ENCODE measurements at regions not wholly inside any gene's neighbourhood (a gene's known extent, or its start where the extent isn't known, plus 50 kb on each side); places are given as distances from the start of the nearest gene placed in this dataset.

DNA sequence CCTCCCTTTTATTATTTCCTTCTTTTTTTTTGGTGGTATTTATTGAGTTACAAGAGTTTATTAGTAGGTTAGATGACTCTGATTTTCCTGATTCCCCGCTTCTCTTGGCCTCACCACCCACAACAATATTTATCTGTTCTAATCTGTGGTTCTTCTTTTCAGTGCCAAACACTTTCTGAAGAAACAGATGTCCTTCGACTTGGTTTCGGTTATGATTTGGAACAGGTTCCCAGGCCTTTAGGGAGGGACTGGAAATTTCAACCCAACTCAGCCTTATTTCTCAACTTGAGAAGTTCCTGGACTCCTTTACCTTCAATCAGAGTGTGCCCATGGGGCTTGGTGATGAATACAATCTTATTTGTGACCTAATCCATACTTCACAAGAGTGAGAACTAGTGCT, 108.1 kb downstream of the UCHL1 start:
- Histone ChIP-seq H3K4me3 (ENCODE audit: low read depth in 1 of 2, low read length in 2 of 2) (no peak overlapping the region), H3K27me3 (ENCODE audit: control insufficient read depth in 1 of 2, insufficient read depth in 2 of 2, low read length in 2 of 2) (no peaks in the 10 kb centered on the region), H3K4me1 (ENCODE audit: control insufficient read depth in 2 of 2, insufficient read depth in 2 of 2, low read length in 1 of 2) (peaks cover 2 to 5% of the 10 kb centered on the region in 2 donors), H3K9me3 (ENCODE audit: control insufficient read depth in 2 of 2, insufficient read depth in 1 of 2, low read depth in 1 of 2, low read length in 1 of 2) (no peaks in the 10 kb centered on the region), H3K36me3 (ENCODE audit: control insufficient read depth in 2 of 2, insufficient read depth in 2 of 2, low read length in 1 of 2) (no peaks in the 10 kb centered on the region), H3K27ac (ENCODE audit: low read depth in 2 of 2, low read length in 1 of 2) (no peak overlapping the region)
- 21 to 35% methylated on average over 3 of the region's 3 CpGs for WGBS, 2 donors

DNA sequence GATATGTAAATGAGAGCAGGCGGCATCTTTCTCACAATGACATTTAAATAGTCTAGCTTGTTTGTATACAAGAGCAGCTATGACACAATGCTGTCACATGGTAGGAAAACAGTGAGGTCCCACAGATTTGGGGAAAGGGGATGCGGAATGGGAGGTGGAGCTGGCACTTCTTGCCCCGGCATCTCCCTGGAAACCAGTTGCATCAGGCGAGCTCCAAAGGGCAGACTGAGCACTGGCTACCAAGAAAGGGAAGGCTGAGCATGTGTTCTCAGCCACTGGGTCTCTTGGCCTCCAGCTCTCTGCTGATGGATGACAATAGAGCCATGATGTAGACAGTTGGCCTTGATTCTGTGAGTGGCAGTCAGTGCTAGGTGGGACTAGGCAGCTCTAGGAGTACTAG, 109.0 kb downstream of the UCHL1 start:
- no peaks in the 10 kb centered on the region for H3K36me3 ChIP-seq (ENCODE audit: control insufficient read depth in 2 of 2, insufficient read depth in 2 of 2, low read length in 1 of 2)
- no peaks in the 10 kb centered on the region for H3K9me3 ChIP-seq (ENCODE audit: control insufficient read depth in 2 of 2, insufficient read depth in 1 of 2, low read depth in 1 of 2, low read length in 1 of 2)
- peaks cover 2 to 5% of the 10 kb centered on the region in 2 donors for H3K4me1 ChIP-seq (ENCODE audit: control insufficient read depth in 2 of 2, insufficient read depth in 2 of 2, low read length in 1 of 2)
- 95 to 97% methylated on average over 4 of the region's 4 CpGs for WGBS, 2 donors
- no peaks in the 10 kb centered on the region for H3K27me3 ChIP-seq (ENCODE audit: control insufficient read depth in 1 of 2, insufficient read depth in 2 of 2, low read length in 2 of 2)
- peak overlapping the region in 1 of 2 donors; percentile 41 for H3K27ac ChIP-seq (ENCODE audit: low read depth in 2 of 2, low read length in 1 of 2)
- H3K4me3 ChIP-seq (ENCODE audit: low read depth in 1 of 2, low read length in 2 of 2) = no peak overlapping the region

DNA sequence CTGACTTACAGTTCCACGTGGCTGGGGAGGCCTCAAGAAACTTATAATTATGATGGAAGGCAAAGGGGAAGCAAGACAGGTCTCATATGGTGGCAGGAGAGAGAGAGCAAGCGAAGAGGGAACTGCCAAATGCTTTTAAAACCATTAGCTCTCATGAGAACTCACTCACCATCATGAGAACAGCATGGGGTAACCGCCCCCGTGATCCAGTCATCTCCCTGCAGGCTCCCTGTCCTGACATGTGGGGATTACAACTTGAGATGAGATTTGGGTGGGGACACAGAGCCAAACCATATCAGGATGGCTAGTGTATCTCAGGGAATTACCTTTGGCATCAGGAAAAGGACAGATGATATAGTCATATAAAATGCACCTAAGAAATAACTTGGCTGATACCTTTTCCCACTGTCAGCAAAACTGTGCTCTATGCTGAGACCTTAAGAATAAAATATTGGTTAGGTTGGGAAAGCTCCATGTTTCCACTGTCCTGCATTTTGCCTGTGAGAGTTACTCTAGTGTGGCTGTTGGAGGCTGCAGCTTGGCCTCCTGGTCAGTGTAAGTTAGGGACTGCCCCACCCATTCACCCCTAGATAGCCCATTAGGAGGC, 110.3 kb downstream of the UCHL1 start:
- no peak overlapping the region for H3K27ac ChIP-seq (ENCODE audit: low read depth in 2 of 2, low read length in 1 of 2)
- H3K36me3 ChIP-seq (ENCODE audit: control insufficient read depth in 2 of 2, insufficient read depth in 2 of 2, low read length in 1 of 2) = no peaks in the 10 kb centered on the region
- H3K4me3 ChIP-seq (ENCODE audit: low read depth in 1 of 2, low read length in 2 of 2) = no peak overlapping the region
- H3K4me1 ChIP-seq (ENCODE audit: control insufficient read depth in 2 of 2, insufficient read depth in 2 of 2, low read length in 1 of 2) = peaks cover 2 to 4% of the 10 kb centered on the region in 2 donors
- no peaks in the 10 kb centered on the region for H3K27me3 ChIP-seq (ENCODE audit: control insufficient read depth in 1 of 2, insufficient read depth in 2 of 2, low read length in 2 of 2)
- no peaks in the 10 kb centered on the region for H3K9me3 ChIP-seq (ENCODE audit: control insufficient read depth in 2 of 2, insufficient read depth in 1 of 2, low read depth in 1 of 2, low read length in 1 of 2)
- 72 to 75% methylated on average over 4 of the region's 4 CpGs for WGBS, 2 donors

DNA sequence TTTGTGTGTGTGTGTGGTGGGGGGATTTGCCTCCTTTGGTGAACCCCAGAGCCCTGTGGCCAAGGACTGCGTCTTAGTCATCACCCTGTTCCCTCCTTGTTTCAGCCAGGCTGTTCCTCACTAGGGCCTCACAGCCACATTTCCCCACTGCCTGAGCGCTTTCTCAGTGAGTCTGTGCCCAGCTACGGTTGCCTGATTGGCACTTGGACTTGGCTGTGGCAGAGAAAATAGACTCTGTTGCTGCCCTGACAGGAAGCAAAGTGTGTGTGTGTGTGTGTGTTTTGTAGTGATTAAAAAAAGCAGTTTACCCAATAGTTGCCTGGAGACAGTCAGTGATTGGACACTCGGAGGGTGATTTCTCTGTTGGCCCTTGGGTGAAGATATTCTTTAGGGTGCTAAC, 113.0 kb downstream of the UCHL1 start:
- Histone ChIP-seq H3K9me3 (ENCODE audit: control insufficient read depth in 2 of 2, insufficient read depth in 1 of 2, low read depth in 1 of 2, low read length in 1 of 2) (no peaks in the 10 kb centered on the region), H3K4me3 (ENCODE audit: low read depth in 1 of 2, low read length in 2 of 2) (no peak overlapping the region), H3K27me3 (ENCODE audit: control insufficient read depth in 1 of 2, insufficient read depth in 2 of 2, low read length in 2 of 2) (no peaks in the 10 kb centered on the region), H3K27ac (ENCODE audit: low read depth in 2 of 2, low read length in 1 of 2) (no peak overlapping the region), H3K4me1 (ENCODE audit: control insufficient read depth in 2 of 2, insufficient read depth in 2 of 2, low read length in 1 of 2) (peaks cover 0 to 2% of the 10 kb centered on the region in 2 donors), H3K36me3 (ENCODE audit: control insufficient read depth in 2 of 2, insufficient read depth in 2 of 2, low read length in 1 of 2) (no peaks in the 10 kb centered on the region)
- 29 to 40% methylated on average over 4 of the region's 4 CpGs for WGBS, 2 donors

DNA sequence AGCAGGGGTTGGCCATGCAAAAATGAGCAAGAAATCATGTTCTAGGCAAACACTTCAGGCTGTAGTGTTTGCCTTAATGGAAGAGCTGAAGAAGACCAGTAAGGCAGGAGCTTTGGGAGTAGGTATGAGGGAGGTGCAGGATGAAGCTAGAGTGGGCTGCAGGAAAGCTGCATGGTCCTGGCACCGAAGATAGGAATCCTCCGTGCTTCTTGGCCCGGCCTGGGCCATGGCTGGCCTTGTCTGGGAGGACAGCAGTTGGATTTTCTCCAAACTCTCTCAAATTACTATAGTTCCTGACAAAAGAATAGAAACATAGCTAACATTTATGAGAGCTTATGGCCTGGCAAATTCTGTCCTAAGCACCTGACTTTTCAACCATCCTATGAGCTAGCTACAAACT, 116.5 kb downstream of the UCHL1 start:
- Histone ChIP-seq H3K4me3 (ENCODE audit: low read depth in 1 of 2, low read length in 2 of 2) (no peak overlapping the region), H3K27me3 (ENCODE audit: control insufficient read depth in 1 of 2, insufficient read depth in 2 of 2, low read length in 2 of 2) (no peaks in the 10 kb centered on the region), H3K36me3 (ENCODE audit: control insufficient read depth in 2 of 2, insufficient read depth in 2 of 2, low read length in 1 of 2) (no peaks in the 10 kb centered on the region), H3K27ac (ENCODE audit: low read depth in 2 of 2, low read length in 1 of 2) (no peak overlapping the region), H3K4me1 (ENCODE audit: control insufficient read depth in 2 of 2, insufficient read depth in 2 of 2, low read length in 1 of 2) (peaks cover 0 to 2% of the 10 kb centered on the region in 2 donors), H3K9me3 (ENCODE audit: control insufficient read depth in 2 of 2, insufficient read depth in 1 of 2, low read depth in 1 of 2, low read length in 1 of 2) (peaks cover 0 to 3% of the 10 kb centered on the region in 2 donors)
- 65 to 73% methylated on average over 3 of the region's 3 CpGs for WGBS, 2 donors

DNA sequence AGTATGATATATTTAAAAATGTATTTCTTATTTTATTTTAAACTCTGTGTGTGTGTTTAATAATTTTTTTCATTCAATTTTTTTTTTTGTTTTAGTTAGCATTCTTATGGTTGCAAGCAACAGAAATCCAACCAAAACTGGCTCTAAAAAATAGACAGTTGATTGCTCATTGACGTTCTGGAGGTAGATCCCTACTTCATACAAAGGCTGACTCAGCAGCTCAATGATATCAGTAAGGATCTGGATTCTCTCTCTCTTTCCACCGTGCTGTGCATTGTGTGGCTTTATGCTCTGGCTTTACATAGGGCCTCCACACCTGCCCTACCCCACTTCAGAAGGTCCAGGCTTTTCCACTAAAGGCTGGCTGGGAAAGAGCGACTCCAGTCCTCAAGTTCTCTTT, 117.8 kb downstream of the UCHL1 start:
- WGBS, 2 donors = 50 to 68% methylated on average over 3 of the region's 3 CpGs
- Histone ChIP-seq H3K36me3 (ENCODE audit: control insufficient read depth in 2 of 2, insufficient read depth in 2 of 2, low read length in 1 of 2) (no peaks in the 10 kb centered on the region), H3K4me3 (ENCODE audit: low read depth in 1 of 2, low read length in 2 of 2) (no peak overlapping the region), H3K4me1 (ENCODE audit: control insufficient read depth in 2 of 2, insufficient read depth in 2 of 2, low read length in 1 of 2) (peaks cover 0 to 2% of the 10 kb centered on the region in 2 donors), H3K9me3 (ENCODE audit: control insufficient read depth in 2 of 2, insufficient read depth in 1 of 2, low read depth in 1 of 2, low read length in 1 of 2) (peaks cover 0 to 6% of the 10 kb centered on the region in 2 donors), H3K27ac (ENCODE audit: low read depth in 2 of 2, low read length in 1 of 2) (no peak overlapping the region), H3K27me3 (ENCODE audit: control insufficient read depth in 1 of 2, insufficient read depth in 2 of 2, low read length in 2 of 2) (no peaks in the 10 kb centered on the region)

DNA sequence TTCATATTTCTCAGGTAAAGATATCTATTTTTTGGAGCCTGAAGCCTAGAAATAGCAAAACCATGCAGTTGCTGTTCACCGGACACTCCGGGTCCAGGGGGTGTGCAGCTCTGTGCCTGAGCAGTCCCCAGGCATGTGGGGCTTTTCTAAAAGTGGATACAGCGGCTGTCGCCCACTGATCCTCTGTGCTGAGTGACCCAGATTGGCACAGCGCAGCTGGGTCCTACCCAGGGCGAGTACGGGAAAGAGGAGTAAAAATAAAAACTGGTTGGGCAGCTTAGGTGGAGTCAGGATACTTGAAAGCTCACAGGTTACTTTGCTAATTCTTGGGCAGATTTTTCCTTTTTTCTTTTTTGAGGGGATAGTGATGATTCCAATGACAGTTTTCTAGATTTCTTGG, 118.8 kb downstream of the UCHL1 start:
- H3K36me3 ChIP-seq (ENCODE audit: control insufficient read depth in 2 of 2, insufficient read depth in 2 of 2, low read length in 1 of 2) = no peaks in the 10 kb centered on the region
- H3K9me3 ChIP-seq (ENCODE audit: control insufficient read depth in 2 of 2, insufficient read depth in 1 of 2, low read depth in 1 of 2, low read length in 1 of 2) = peaks cover 0 to 6% of the 10 kb centered on the region in 2 donors
- peaks cover 0 to 2% of the 10 kb centered on the region in 2 donors for H3K4me1 ChIP-seq (ENCODE audit: control insufficient read depth in 2 of 2, insufficient read depth in 2 of 2, low read length in 1 of 2)
- H3K27ac ChIP-seq (ENCODE audit: low read depth in 2 of 2, low read length in 1 of 2) = no peak overlapping the region
- no peaks in the 10 kb centered on the region for H3K27me3 ChIP-seq (ENCODE audit: control insufficient read depth in 1 of 2, insufficient read depth in 2 of 2, low read length in 2 of 2)
- H3K4me3 ChIP-seq (ENCODE audit: low read depth in 1 of 2, low read length in 2 of 2) = peak overlapping the region in 1 of 2 donors; percentile 16
- WGBS, 2 donors = 51 to 58% methylated on average over 7 of the region's 7 CpGs

DNA sequence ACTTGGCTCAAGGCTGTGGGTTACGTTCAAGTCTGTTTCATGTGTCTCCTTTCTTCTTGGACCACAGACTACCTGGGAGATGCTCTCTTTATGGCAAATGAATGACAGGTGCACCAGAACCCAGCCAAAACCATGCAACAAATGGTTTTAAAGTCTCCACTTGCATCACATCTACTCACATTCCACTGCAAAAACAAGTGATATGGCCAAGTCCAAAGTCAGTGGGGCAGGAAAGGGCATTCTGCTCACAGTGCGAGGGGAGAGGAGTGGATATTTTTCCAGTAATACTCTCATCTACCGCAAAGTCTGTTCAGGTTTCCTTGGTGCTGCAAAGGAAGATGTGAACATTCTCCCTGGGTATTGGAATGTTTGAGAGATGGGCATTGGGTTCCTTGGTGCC, 120.5 kb downstream of the UCHL1 start:
- H3K36me3 ChIP-seq (ENCODE audit: control insufficient read depth in 2 of 2, insufficient read depth in 2 of 2, low read length in 1 of 2) = no peaks in the 10 kb centered on the region
- H3K27me3 ChIP-seq (ENCODE audit: control insufficient read depth in 1 of 2, insufficient read depth in 2 of 2, low read length in 2 of 2) = no peaks in the 10 kb centered on the region
- H3K4me1 ChIP-seq (ENCODE audit: control insufficient read depth in 2 of 2, insufficient read depth in 2 of 2, low read length in 1 of 2) = peaks cover 0 to 2% of the 10 kb centered on the region in 2 donors
- WGBS, 2 donors = 92 to 94% methylated on average over 3 of the region's 3 CpGs
- H3K4me3 ChIP-seq (ENCODE audit: low read depth in 1 of 2, low read length in 2 of 2) = no peak overlapping the region
- H3K9me3 ChIP-seq (ENCODE audit: control insufficient read depth in 2 of 2, insufficient read depth in 1 of 2, low read depth in 1 of 2, low read length in 1 of 2) = peaks cover 0 to 6% of the 10 kb centered on the region in 2 donors
- no peak overlapping the region for H3K27ac ChIP-seq (ENCODE audit: low read depth in 2 of 2, low read length in 1 of 2)

DNA sequence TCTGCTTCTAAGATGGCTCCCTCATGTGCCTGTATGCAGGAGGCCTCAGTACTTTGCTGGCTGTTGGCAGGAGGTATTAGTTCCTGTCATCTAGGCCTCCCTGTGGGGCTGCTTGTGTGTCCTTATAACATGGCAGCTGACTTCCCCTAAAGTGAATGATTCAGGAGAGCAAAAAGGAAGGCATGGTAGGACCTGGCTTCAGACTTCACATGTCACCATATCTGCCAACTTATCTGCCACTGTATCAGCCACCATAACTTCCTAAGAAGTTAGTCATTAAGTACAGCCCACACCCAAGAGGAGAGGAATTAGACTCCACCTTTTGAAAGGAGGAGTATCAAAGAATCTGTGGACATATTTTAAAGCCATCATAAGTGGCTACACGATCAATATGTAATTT, 122.5 kb downstream of the UCHL1 start:
- no peak overlapping the region for H3K27ac ChIP-seq (ENCODE audit: low read depth in 2 of 2, low read length in 1 of 2)
- no peak overlapping the region for H3K4me3 ChIP-seq (ENCODE audit: low read depth in 1 of 2, low read length in 2 of 2)
- peaks cover 0 to 6% of the 10 kb centered on the region in 2 donors for H3K9me3 ChIP-seq (ENCODE audit: control insufficient read depth in 2 of 2, insufficient read depth in 1 of 2, low read depth in 1 of 2, low read length in 1 of 2)
- no peaks in the 10 kb centered on the region for H3K27me3 ChIP-seq (ENCODE audit: control insufficient read depth in 1 of 2, insufficient read depth in 2 of 2, low read length in 2 of 2)
- peaks cover 0 to 2% of the 10 kb centered on the region in 2 donors for H3K4me1 ChIP-seq (ENCODE audit: control insufficient read depth in 2 of 2, insufficient read depth in 2 of 2, low read length in 1 of 2)
- no peaks in the 10 kb centered on the region for H3K36me3 ChIP-seq (ENCODE audit: control insufficient read depth in 2 of 2, insufficient read depth in 2 of 2, low read length in 1 of 2)
- 81 to 87% methylated on average over 1 of the region's 1 CpG for WGBS, 2 donors

DNA sequence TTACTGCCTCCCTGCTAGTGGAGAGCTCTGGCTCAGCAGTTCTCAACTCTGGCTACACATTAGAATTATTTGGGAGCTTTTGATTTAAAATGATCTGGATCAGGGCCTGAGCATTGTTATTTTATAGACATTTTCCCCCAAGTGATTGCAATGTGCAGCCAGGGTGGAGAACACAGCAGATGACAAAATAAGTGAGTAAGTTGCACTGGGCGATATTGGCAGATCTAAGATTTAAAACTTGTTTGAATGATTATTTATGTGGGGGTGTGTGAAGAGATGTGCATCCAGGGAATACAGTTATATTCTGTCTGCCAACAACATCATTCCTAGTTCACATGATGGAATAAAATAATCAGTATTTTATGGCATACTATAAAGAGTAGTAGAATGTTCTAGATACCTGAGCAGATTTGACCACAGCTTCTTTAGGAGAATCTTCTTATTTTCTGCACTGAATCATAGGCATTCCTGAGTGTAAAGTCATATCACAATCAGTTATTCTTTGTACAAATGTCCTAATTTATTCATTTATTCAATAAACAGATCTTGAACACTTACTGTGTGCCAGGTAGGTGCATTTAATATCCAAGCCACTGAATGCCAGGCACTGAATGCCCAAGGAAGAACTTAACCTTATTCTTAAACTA, 123.9 kb downstream of the UCHL1 start:
- no peaks in the 10 kb centered on the region for H3K36me3 ChIP-seq (ENCODE audit: control insufficient read depth in 2 of 2, insufficient read depth in 2 of 2, low read length in 1 of 2)
- H3K4me3 ChIP-seq (ENCODE audit: low read depth in 1 of 2, low read length in 2 of 2) = no peak overlapping the region
- peaks cover 0 to 2% of the 10 kb centered on the region in 2 donors for H3K4me1 ChIP-seq (ENCODE audit: control insufficient read depth in 2 of 2, insufficient read depth in 2 of 2, low read length in 1 of 2)
- no peak overlapping the region for H3K27ac ChIP-seq (ENCODE audit: low read depth in 2 of 2, low read length in 1 of 2)
- 79 to 91% methylated on average over 1 of the region's 1 CpG for WGBS, 2 donors
- peaks cover 0 to 6% of the 10 kb centered on the region in 2 donors for H3K9me3 ChIP-seq (ENCODE audit: control insufficient read depth in 2 of 2, insufficient read depth in 1 of 2, low read depth in 1 of 2, low read length in 1 of 2)
- H3K27me3 ChIP-seq (ENCODE audit: control insufficient read depth in 1 of 2, insufficient read depth in 2 of 2, low read length in 2 of 2) = no peaks in the 10 kb centered on the region
